GM21717 (cell line): ENCODE measurements at regions not wholly inside any gene's neighbourhood (a gene's known extent, or its start where the extent isn't known, plus 50 kb on each side); places are given as distances from the start of the nearest gene placed in this dataset.

Experiments used
- ATAC-seq: cut with Tn5 transposase; IDR thresholded peaks from one replicate; pipeline ENCODE4 v1.9.1; 2021; ENCODE audit warnings: mild to moderate bottlenecking, moderate library complexity; ENCODE audit not compliant: unreplicated experiment

DNA sequence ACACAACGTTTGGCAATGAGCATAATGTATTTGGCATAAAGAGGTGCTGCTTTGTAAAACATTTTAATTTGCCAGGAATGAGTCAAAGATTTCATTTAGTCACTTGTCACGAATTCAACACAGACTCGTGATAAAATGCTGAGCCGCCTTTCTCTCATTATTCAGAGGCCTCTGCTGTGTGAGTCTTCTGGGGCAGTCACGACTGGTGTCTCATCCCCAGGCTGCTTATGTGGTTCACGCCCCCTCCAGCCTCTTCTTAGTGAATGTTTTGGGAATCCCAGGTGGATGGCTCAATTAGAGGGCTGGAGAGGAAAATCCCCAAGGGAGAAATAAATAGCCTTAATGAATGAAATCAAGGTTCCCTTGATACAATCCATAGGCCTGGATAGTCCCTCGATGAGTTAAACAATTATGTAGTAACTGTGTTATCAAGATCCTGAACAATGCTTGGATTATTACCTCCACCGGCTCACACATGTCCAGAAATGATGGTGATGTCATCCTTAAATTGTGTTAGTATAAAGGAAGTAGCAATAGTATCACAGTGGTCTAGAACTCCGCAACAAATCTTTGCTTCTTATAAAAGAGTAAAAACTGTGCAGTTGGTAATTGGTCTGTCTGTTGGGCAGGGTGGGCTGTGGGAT, 192.1 kb upstream of the ADAMTS16 start:
- ATAC-seq = no peak

DNA sequence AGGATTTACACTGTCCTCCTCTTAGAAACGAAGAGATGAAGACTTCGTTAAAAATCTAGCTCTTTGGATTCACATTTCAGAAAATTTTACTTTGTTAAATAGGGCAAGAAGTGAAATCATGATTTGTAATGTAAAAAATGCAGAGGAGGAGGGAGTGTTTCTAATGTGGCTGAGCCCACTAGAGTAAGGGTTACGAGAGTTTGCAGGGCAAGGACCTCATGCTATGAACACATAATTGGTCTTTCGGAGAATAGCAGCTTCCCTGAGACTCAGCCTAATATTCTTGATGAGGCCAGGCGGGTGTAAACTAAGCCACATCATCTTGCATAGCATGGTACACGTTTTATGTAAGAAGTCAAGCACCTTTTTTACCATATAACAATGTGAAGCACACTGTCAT, 191.0 kb upstream of the ADAMTS16 start:
- ATAC-seq = no peak

DNA sequence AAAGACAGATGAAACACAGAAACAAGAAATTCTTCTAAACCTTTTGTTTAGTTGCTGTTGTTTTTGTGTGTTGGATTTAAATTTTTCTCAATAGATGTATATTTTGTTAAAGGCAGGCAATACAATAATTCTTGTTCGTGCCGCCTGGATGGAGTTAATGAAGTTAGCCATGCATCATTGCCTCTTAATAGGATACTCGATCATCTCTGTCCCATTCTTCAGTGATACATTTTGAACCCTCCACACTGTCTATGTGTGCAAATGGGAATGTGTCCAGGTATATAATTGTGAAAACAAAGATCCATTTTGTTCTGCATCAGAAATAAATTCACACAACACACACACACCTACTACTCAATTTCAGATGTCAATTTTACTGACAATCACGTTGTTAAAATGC, 186.6 kb upstream of the ADAMTS16 start:
- no peak for ATAC-seq

DNA sequence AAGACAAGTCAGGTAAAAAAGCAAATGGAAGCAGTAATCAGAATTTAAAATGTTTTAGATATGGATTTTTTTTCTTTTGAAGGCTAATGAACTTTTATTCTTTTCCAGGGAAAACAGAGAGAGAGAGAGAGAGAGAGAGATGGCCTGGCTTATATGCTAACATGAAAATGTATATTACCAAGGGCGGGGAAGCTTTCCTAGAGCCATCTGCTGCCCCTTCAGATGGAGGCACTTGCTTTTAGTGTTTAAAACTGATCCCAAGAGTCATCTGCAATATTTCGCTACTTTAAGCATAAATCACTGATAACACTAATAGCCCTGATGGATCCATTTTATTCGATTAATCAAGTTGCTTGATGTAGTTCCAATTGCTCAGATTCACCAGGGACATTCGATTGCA, 186.1 kb upstream of the ADAMTS16 start:
- no peak for ATAC-seq

DNA sequence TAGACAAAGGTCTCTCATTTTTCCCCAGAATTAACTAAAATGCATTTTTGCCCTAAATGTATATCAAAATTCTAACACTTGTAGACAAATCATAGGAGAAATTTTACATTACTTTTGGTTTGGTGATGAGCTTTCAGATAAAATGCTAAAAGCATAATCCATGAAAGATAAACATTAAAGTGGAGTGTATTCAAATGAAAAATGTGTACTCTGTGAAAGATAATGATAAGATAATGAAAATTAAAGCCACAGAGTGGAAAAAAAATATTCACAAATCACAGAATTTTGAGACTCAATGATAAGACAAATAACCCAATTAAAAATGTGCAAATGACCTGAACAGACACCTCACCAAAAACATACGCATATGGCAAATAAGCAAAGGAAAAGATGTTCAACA, 176.9 kb upstream of the ADAMTS16 start:
- ATAC-seq = no peak

DNA sequence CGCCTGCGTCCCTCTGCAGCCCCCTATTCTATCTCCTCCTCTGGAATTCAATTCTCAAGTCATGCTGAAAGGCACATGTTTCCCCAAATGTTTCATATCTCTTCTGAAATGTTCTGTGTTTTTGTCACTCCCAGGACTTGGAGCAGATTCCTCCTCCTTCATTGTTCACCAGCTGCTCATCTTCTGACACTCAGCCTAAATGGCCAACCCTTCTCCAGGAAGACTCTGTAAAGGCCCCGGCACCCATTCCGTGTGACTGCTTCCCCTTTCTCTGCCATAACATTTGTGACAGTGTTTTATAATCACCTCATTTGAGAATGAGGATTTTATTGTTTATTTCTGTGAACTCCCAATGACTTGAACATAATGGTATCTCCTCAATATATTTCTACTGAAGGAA, 170.8 kb upstream of the ADAMTS16 start:
- no peak for ATAC-seq

DNA sequence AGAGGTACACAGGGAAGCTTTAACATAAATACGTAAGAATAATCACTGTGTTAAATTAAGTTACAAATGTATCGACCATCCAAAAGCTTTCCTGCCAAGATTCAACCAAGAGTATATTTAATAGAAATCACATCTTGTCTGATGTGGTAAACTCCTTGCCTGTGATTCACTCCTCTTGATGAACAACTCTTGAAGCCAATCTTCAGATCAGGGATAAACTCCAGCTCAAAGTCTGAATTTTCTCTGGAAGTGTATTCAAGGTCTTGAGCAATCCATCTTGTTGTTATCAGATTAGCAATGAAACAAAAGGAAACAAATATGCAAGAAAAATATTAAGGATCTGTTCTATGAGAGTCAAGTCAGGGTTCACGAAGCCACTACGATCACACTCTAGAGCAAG, 170.0 kb upstream of the ADAMTS16 start:
- no peak for ATAC-seq

DNA sequence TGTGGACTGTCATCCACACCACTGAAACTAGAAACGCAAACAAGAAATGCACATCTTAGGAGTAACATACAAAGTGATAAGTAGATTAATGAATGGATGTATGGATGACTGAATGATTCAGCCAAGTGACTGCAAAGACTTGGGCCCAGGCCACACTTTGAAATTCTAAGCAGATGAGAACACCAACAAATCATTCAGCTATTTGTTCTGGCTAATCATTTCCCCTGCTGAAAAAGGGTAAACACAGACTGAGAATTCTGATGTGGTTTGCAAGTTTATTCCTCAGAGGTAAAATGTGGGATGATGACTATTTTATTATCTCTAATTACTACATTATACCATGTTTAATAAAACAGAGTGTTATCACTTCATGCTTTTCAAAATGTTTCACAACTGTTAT, 163.2 kb upstream of the ADAMTS16 start:
- no peak for ATAC-seq

DNA sequence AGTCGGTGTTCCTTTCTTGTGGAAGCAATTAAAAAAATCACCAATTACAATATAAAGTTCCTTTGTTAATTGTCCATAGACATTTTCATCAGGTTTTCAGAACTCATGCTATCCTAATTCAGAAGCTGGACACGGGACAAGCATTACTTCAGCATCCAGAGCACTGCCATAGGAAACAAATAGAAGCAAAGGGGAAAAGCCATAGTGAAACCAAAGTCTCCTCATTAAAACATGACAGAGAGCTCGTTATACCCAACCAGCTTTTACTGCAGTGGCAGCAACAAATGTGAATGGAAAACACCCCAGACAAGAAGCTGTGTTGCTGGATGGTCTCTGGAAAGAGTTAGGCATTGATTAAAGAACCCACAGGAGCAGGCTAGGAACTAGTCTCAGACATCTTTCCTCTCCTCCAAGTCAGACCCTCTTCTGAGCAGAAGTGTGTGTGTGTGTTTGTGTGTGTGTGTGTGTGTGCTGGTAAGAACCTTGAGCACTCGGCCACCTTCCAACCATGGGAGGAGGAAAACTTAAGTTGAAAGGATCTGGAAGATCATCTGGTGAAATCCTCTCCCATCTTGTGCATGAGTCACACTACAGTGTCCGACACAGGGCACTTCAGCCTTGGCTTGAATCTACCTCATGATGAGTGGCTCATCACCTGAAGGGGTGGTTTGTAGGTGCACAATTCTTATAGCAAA, 162.6 kb upstream of the ADAMTS16 start:
- ATAC-seq = no peak

DNA sequence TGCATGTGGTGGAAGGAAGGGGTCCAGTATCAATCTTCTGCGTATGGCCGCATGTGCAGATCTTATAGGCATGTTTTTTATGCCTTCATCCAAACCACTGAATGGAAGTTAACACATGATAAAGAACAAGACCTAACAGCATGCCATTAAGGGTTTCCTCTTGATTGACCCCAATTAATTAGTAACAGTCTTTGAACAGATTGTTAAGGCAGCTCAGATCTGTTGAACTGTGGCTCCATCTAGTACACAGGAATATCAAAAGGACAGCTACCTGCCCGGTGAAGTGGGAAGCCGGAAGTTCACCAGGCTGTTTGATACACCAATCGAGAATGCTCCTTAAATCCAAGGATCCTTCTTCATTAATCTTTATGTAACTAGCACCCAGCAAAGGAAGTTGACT, 159.9 kb upstream of the ADAMTS16 start:
- no peak for ATAC-seq

DNA sequence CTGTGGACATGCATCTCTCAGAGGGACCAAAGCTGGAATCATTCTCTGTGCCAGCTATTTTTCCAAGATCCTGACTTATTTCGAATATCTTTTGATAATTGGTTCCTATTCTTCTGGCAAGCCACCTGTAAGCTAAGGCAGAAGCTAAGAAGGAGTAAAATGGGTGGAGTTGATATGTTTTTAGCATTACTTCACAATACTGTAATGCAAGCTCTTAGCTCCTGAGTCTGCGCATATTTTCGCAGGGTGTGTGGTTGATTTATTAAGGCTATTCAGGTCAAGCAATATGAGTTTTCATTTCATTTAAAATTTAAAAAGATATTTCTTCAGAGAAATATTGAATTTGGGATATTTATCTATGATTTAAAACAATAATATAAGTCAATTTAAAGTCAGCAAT, 158.5 kb upstream of the ADAMTS16 start:
- no peak for ATAC-seq

DNA sequence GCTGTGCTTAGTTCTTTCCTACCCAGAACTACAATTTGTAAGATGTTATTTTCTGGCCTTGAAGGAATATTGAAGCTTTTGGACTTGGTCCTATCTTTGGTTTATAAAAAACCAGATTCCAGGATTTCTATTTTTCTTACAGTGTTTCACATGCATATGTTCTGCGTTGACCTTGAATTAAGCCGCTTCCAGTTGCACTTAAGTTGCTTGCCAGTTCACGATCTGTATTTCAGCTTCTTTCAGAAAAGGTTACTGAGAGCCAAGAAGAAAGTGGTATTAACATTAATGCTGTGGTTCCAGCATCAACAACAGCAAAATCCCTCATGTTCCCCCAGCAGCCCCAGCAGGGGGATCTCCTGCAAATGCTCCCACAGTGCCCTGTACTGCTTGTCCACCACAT, 156.4 kb upstream of the ADAMTS16 start:
- no peak for ATAC-seq

DNA sequence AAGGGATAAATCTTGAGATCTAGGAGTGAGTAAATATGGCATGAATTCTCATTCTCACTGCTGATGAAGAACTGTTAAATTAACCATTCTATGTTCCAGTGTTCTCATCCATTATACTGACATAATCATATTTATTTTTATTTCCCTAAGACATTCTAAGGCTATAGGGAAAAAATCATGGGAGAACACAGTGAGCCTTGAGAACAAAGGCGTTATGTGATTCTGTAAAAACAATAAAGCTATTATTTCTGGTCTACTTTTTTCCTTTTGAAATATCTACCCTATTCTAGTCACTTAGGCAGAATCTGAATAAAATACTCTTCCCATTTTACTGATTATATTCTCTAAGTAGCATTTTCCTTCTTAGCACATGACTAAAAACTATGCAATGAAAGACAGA, 155.7 kb upstream of the ADAMTS16 start:
- ATAC-seq = no peak

DNA sequence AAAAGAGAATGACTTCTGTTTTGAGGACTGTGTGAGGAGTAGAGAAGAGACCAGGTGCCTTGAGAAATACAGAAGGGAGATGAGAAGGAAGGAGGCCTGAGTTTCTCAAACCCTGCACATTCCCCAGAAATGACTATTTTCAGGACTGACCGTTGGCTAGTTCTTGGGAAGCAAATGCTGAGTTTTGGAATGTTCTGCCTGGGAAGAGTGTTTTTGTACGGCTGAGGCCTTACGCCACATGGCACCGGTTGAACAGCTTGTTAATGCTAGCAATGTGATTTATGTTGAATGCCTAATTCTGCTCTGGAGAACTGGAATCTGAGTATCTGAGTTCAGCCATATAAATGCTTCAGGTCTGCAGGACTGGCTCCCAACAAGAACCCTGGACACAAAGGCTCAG, 152.7 kb upstream of the ADAMTS16 start:
- ATAC-seq = no peak

DNA sequence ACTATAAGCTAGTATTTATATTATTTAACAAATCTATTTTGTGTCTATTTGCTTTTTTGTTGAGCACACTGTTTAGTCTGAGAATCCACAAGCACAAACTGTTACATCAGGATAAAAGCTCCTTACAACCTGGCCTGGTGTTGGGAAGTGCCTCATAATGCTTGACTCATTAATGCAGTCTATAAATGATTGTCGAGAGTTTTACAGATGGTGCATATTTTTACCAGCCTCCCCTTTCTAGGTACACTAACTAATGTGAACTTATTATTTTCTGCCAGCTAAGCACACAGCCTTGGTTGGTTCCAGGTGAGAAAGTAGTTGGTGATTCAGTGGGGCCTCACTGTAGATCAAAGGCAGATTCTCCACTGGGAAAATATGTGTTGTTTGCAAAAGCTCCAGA, 151.0 kb upstream of the ADAMTS16 start:
- no peak for ATAC-seq

DNA sequence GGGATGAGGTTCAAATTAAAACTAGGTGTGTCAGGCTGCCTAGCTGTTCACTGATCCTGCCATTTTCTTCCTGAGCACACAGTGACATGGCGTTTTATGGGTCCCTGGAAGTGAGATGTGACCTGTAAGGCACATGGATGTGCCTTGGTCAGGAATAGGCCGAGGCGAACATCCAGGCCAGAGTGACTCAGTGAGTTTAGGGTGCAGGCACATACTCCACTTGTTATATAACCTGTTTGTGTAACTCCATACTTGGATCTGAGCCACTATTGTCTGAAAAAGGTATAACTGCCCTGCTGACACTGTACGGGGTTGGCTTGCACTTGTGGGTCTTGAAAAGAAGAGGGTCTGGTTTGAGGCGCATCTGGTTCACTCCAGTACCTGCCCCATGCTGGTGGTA, 150.1 kb upstream of the ADAMTS16 start:
- no peak for ATAC-seq

DNA sequence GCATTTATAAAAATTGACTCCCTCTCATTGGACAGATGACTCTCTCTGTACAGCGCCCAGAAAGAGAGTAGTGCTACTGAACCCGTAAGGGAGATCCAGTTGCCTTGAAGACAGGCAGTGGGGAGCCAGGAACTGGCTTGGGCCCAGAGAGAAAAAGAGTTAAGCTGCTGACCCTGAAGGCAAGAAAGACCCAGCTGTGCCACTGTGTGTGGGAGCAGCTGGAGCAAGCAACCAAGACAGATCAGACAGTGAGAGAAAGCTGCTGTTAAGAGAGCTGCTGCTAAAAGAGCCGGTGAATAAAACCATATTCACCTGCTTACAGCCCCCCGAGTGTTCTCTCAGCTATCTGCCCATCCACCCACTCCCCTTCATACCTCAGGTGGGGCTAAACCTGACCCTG, 149.7 kb upstream of the ADAMTS16 start:
- no peak for ATAC-seq

DNA sequence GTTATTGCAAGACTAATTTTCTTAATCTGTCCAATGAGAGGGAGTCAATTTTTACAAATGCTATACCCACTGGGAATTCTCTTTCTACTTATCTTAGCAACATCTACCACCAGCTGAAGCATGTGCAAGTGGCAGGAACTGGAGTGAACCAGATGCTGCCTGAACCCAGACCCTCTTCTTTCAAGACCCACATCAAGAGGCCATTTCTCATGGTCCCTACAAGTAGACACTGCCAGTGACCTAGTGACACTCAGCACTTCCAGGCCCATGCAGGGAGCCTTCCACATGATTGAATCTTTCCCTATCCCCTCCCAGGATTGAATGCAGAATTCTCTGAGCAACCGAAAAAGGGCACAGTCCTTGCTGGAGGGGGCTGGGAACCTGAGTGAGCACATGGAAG, 148.2 kb upstream of the ADAMTS16 start:
- no peak for ATAC-seq

DNA sequence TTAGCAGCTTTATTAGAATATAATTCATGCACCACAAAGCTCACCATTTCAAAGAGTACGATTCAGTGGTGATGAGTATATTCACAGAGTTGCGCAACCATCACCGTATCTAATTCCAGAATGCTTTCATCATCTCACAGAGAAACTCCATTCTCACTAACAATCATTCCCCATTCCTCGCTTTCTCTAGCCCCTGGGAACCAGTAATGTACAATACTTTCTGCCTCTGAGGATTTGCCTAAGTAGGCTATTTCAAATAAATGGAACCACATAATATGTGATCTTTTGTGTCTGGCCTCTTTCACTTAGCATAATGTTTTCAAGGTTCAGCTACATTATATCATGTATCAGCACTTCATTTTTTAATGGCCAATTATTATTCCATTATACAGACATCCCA, 145.1 kb upstream of the ADAMTS16 start:
- no peak for ATAC-seq

DNA sequence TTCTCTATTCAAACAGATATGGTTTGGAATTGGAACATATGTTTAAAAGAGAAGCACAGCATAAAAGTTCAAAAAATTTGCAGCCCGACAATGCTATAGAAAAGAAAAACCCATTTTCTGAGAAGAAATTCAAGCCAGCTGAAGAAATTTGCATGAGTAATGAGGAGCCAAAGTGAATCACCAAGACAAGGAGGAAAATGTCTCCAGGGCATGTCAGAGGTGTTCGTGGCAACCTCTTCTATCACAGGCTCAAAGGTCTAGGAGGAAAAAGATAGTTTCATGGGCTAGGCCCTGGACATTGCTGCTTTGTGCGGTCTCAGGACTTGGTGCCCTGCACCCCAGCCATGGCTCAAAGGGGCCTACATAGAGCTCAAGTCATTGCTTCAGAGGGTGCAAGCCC, 134.8 kb upstream of the ADAMTS16 start:
- ATAC-seq = no peak

DNA sequence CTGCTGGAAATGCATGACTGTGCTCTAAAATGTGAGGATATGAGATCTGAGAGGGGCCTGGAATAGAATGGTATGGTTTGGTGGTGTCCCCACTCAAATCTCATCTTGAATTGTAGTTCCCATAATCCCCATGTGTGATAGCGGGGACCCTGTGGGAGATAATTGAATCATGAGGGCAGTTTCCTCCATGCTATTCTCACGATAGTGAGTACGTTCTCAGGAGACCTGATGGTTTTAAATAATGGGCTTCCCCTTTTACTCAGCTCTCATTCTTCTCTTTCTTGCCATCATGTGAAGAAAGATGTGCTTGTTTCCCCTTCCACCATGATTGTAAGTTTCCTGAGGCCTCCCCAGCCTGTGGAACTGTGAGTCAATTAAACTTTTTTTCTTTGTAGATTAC, 133.6 kb upstream of the ADAMTS16 start:
- ATAC-seq = no peak

DNA sequence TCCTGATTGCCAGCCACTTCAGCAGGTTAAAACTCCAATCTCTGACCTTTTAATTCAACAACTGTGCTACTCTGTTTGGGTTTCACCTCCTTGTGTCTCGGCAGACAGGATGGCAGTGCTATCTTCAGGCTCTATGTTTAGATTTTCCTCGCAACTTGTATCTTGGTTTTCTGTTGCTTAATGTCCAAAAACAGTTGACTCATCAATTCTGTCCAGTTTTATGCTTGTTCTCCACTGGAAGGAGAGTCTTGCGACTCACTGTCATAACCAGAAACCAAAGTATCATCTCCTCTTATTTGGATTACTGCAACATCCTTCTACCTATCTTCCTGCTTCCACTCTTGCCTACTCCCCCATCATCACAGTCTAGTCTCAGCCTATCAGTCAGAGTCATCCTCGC, 130.9 kb upstream of the ADAMTS16 start:
- no peak for ATAC-seq

DNA sequence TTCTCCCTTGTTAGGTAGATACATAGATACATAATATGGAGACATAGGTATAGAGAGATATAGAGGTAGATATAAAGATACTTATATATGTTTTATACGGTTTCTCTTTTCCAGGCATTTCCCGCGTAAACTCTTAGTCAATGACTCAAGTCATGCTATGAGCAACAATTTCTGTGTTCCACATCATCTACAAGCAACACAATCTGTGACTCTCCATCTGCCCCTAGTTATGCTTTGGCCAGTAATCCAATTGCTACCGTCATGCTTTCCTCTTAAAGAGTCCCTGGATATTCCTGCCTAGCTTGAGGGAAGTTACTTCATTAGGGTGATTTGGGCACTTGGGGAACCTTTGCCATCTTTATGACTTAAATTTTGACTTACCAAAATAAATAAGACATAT, 129.0 kb upstream of the ADAMTS16 start:
- no peak for ATAC-seq
